ENCODE measurements at regions not wholly inside any gene's neighbourhood (a gene's known extent, or its start where the extent isn't known, plus 50 kb on each side); places are given as distances from the start of the nearest gene placed in this dataset.

GRCh38 chr5:32505756-32506155 lies 61.2 kb upstream of the ZFR start:
- Histone ChIP-seq H3K9me3 (replicated peaks in 1 of 3) (no peaks in the 10 kb centered on the region), H3K27ac (peak overlapping the region in 2 of 5 donors; percentile 24 to 58), H3K4me1 (replicated peaks in 1 of 2) (peaks cover 0 to 15% of the 10 kb centered on the region in 2 donors), H3K4me3 (no peak overlapping the region), H3K36me3 (replicated peaks in 1 of 2) (no peaks in the 10 kb centered on the region), H3K27me3 (no peaks in the 10 kb centered on the region)
- WGBS, 4 donors, result 48 to 63% (median 58%) methylated on average over 2 of the region's 2 CpGs
- no peak for DNase-seq
- intact Hi-C loops (cut with DNase I), result no loop called here
- TF ChIP-seq CTCF (IDR thresholded peaks at IDR 0.05) (no peak), POLR2A (IDR thresholded peaks at IDR 0.05) (no peak)

DNA sequence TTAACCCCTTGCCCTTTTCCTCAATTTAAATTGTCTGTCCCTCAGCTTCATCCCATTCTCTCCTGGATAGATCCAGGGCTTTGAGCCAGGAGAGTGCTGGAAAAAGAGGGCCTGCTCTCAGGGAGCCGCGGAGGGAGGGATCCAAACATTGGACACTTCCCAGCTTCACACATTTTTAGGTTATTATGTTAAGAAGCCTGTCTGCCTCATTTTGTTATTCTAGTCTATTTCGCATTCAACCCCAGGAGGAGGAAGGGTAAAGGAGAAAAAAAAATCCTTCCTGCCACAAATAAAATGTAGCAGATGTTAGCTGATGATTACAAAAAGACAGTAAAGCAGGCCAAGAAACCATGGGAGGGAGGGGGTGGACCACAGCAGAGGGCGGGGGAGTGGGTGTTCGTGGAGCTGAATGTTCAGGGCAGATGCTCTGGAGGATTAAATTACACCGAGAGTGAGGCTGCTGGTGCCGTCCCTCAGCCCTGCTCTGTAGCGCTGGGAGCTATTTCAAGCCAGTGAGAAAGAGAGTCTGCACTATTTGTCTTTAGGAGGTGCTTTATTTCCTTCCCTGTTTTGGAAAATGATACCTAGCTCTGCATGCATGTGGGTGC lies 60.6 kb upstream of the ZFR start:
- DNase-seq, result peak; percentile 26 to 86 (median 32)
- H3K4me3 ChIP-seq, result no peak overlapping the region

DNA sequence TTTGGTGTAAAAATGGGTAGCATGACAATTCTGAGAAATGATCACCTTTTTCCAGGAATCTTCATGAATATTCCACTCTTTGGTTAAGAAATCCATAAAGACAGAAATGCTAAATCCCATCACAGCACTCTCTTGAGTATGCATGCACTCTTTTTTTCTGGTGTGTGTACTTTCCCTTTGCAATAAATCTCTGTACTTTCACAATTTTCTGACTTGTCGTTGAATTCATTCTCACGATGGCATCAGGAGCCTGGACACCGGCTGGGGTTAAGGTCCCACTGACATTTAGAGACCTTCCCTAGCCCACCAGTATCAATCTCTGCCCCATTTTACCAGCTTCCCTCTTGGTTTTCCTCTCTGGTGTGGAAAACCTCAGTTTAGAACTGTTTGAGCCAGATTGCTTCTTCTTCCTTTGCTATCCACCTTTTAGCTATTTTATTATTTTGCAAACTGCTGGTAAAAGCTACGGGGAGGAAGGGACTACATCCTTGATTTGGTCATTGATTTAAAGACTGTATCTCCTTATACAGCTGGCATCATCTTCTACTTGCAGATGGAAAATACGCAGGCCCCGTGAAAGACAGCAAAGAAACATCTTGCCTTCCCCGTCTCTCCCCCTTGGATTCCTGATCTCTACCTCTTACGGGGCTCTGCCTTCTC lies 59.9 kb upstream of the ZFR start:
- 40 to 46% (median 42%) methylated on average over 8 of the region's 8 CpGs for WGBS, 4 donors
- DNase-seq, result no peak
- Histone ChIP-seq H3K27me3 (no peaks in the 10 kb centered on the region), H3K4me3 (no peak overlapping the region), H3K36me3 (replicated peaks in 1 of 2) (no peaks in the 10 kb centered on the region), H3K4me1 (replicated peaks in 1 of 2) (peaks cover 0 to 15% of the 10 kb centered on the region in 2 donors), H3K27ac (peak overlapping the region in 3 of 5 donors; percentile 13 to 56 (median 24)), H3K9me3 (replicated peaks in 1 of 3) (no peaks in the 10 kb centered on the region)
- TF ChIP-seq POLR2A (IDR thresholded peaks at IDR 0.05), result no peak
- no peak for TF ChIP-seq CTCF (IDR thresholded peaks at IDR 0.05)
- intact Hi-C loops (cut with DNase I), result no loop called here

More for the DNA sequence above, 60.6 kb upstream of the ZFR start:
- peak overlapping the region in 3 of 5 donors; percentile 13 to 58 (median 24) for H3K27ac ChIP-seq
- TF ChIP-seq CTCF (IDR thresholded peaks at IDR 0.05) (no peak), POLR2A (IDR thresholded peaks at IDR 0.05) (no peak)
- intact Hi-C loops (cut with DNase I), result no loop called here
- no peaks in the 10 kb centered on the region for H3K27me3 ChIP-seq
- WGBS, 4 donors, result 20 to 41% (median 30%) methylated on average over 8 of the region's 8 CpGs
- no peaks in the 10 kb centered on the region for H3K36me3 ChIP-seq (replicated peaks in 1 of 2)
- H3K4me1 ChIP-seq (replicated peaks in 1 of 2), result peaks cover 0 to 15% of the 10 kb centered on the region in 2 donors
- no peaks in the 10 kb centered on the region for H3K9me3 ChIP-seq (replicated peaks in 1 of 3)

DNA sequence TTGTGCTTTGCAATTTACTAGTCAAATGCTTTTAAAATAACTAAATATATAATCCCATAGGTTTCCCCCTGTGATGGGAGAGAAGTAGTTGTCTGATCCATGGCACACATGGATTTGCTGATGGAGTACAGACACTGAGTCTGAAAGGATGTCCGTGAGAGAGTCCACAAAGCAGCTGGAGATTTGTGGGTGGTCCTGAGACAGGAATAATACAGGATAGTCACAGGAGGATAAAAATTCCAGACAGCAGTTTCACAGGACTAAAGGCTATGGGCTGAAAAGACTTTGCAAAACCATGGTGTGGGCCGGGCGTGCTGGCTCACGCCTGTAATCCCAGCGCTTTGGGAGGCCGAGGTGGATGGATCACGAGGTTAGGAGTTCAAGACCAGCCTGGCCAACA lies 58.7 kb upstream of the ZFR start:
- intact Hi-C loops (cut with DNase I), result no loop called here
- DNase-seq, result no peak
- Histone ChIP-seq H3K9me3 (replicated peaks in 1 of 3) (no peaks in the 10 kb centered on the region), H3K27ac (no peak overlapping the region), H3K36me3 (replicated peaks in 1 of 2) (no peaks in the 10 kb centered on the region), H3K4me1 (replicated peaks in 1 of 2) (peaks cover 0 to 20% of the 10 kb centered on the region in 2 donors), H3K4me3 (no peak overlapping the region), H3K27me3 (no peaks in the 10 kb centered on the region)
- WGBS, 4 donors, result 82 to 88% (median 86%) methylated on average over 7 of the region's 7 CpGs
- no peak for TF ChIP-seq POLR2A (IDR thresholded peaks at IDR 0.05)
- no peak for TF ChIP-seq CTCF (IDR thresholded peaks at IDR 0.05)

All from adrenal gland (tissue), 9 donors.